Smooth muscle cell (in vitro differentiated cells): ENCODE measurements at regions not wholly inside any gene's neighbourhood (a gene's known extent, or its start where the extent isn't known, plus 50 kb on each side); places are given as distances from the start of the nearest gene placed in this dataset.

Source experiments
- DNase-seq: peaks from one replicate; lab custom pipeline; 2025; ENCODE audit not compliant: unreplicated experiment; lab: John Stamatoyannopoulos, UW
- H2AFZ ChIP-seq: fragments of 200-600 bp; sonication (generic); 2 replicates; pipeline ENCODE4 v1.6.0; 2016; ENCODE audit warnings: antibody characterized with exemption, low read depth, mild to moderate bottlenecking
- H3F3A ChIP-seq: fragments of 200-600 bp; sonication (generic); 2 replicates; pipeline ENCODE4 v1.6.0; 2017; ENCODE audit warnings: antibody characterized with exemption, low read depth
- H3K27ac ChIP-seq: fragments of 200-600 bp; sonication (generic); 2 replicates; pipeline ENCODE4 v1.5.1; 2016; ENCODE audit warnings: low read depth, mild to moderate bottlenecking
- H3K27me3 ChIP-seq: fragments of 200-600 bp; sonication (generic); 2 replicates; pipeline ENCODE4 v1.6.1; 2016; ENCODE audit warnings: low read depth, mild to moderate bottlenecking
- H3K36me3 ChIP-seq: fragments of 200-600 bp; sonication (generic); 2 replicates; pipeline ENCODE4 v1.5.1; 2016; ENCODE audit warnings: low read depth
- H3K4me1 ChIP-seq: fragments of 200-600 bp; sonication (generic); 2 replicates; pipeline ENCODE4 v1.5.1; 2016; ENCODE audit warnings: low read depth
- H3K4me2 ChIP-seq: fragments of 200-600 bp; sonication (generic); 2 replicates; pipeline ENCODE4 v1.6.0; 2016; ENCODE audit warnings: mild to moderate bottlenecking
- H3K4me3 ChIP-seq: fragments of 200-600 bp; sonication (generic); 2 replicates; pipeline ENCODE4 v1.5.1; 2016; ENCODE audit warnings: mild to moderate bottlenecking
- H3K79me2 ChIP-seq: fragments of 200-600 bp; sonication (generic); 2 replicates; pipeline ENCODE4 v1.6.0; 2016; ENCODE audit warnings: low read depth, mild to moderate bottlenecking
- H3K9ac ChIP-seq: fragments of 200-600 bp; sonication (generic); 2 replicates; pipeline ENCODE4 v1.6.0; 2016; ENCODE audit warnings: low read depth
- H3K9me3 ChIP-seq: fragments of 200-600 bp; sonication (generic); replicated peaks from 2 replicates; pipeline ENCODE4 v1.5.1; 2016; ENCODE audit warnings: low read depth
- H4K20me1 ChIP-seq: fragments of 200-600 bp; sonication (generic); 2 replicates; pipeline ENCODE4 v1.6.0; 2016; ENCODE audit warnings: low read depth
- CTCF ChIP-seq: fragments of 200-600 bp; sonication (generic); IDR thresholded peaks from 2 replicates; pipeline ENCODE4 v1.5.1; 2017; ENCODE audit warnings: borderline replicate concordance, mild to moderate bottlenecking, antibody characterized with exemption; ENCODE audit not compliant: insufficient read depth, poor library complexity, severe bottlenecking
- WGBS: methylation state at CpG from one replicate; pipeline ENCODE4 v1.1.7; 2016; ENCODE audit warnings: low lambda C conversion rate; 5-methylcytosine and 5-hydroxymethylcytosine counted together

- no peak for TF ChIP-seq CTCF
- 96% methylated on average over 1 of the region's 1 CpG for WGBS
- H3K27me3 ChIP-seq, result no peaks in the 10 kb centered on the region
- H3K4me1 ChIP-seq, result no peaks in the 10 kb centered on the region
- no peak for DNase-seq
- no peak overlapping the region for H3K4me3 ChIP-seq
- no peaks in the 10 kb centered on the region for H3K36me3 ChIP-seq
- H3K9ac ChIP-seq, result no peak overlapping the region
- H3K9me3 ChIP-seq, result no peaks in the 10 kb centered on the region
- H3F3A ChIP-seq, result no peaks in the 10 kb centered on the region
- H3K27ac ChIP-seq, result no peak overlapping the region
- no peak overlapping the region for H2AFZ ChIP-seq
- H3K79me2 ChIP-seq, result no peaks in the 10 kb centered on the region
- no peaks in the 10 kb centered on the region for H4K20me1 ChIP-seq
- no peak overlapping the region for H3K4me2 ChIP-seq
These were observed 1187.2 kb downstream of the XPNPEP1 start for GRCh38 chr10:108736111-108736510.

- H3K36me3 ChIP-seq, result no peaks in the 10 kb centered on the region
- 78% methylated on average over 5 of the region's 5 CpGs for WGBS
- H3K9me3 ChIP-seq, result no peaks in the 10 kb centered on the region
- H3K4me3 ChIP-seq, result no peak overlapping the region
- H3K27ac ChIP-seq, result no peak overlapping the region
- H3K79me2 ChIP-seq, result no peaks in the 10 kb centered on the region
- no peaks in the 10 kb centered on the region for H4K20me1 ChIP-seq
- H3K4me2 ChIP-seq, result no peak overlapping the region
- TF ChIP-seq CTCF, result no peak
- H3F3A ChIP-seq, result no peaks in the 10 kb centered on the region
- no peak overlapping the region for H2AFZ ChIP-seq
- DNase-seq, result no peak
- no peak overlapping the region for H3K9ac ChIP-seq
- no peaks in the 10 kb centered on the region for H3K27me3 ChIP-seq
- no peaks in the 10 kb centered on the region for H3K4me1 ChIP-seq
These were observed 1187.9 kb downstream of the XPNPEP1 start for GRCh38 chr10:108735380-108735779.

DNA sequence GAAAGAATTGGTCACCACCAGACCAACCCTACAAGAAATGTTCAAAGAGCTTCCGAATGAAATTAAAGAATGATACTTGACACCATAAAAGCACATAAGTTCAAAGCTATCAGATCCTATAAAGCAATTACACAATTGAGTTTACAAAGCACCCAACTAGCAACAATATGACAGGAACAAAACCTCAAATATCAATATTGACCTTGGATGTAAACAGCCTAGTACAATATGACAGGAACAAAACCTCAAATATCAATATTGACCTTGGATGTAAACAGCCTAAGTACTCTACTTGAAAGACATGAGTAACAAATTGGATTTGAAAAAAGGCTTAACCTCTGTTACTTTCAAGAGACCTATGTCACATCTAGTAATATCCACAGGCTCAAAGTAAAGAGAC lies 1201.4 kb downstream of the XPNPEP1 start:
- DNase-seq, result no peak
- Histone ChIP-seq H3K4me3 (no peak overlapping the region), H4K20me1 (no peaks in the 10 kb centered on the region), H3K4me2 (no peak overlapping the region), H2AFZ (no peak overlapping the region), H3K36me3 (no peaks in the 10 kb centered on the region), H3K79me2 (no peaks in the 10 kb centered on the region), H3K4me1 (no peaks in the 10 kb centered on the region), H3K27me3 (no peaks in the 10 kb centered on the region), H3F3A (no peaks in the 10 kb centered on the region), H3K9ac (no peak overlapping the region), H3K27ac (no peak overlapping the region), H3K9me3 (no peaks in the 10 kb centered on the region)
- no peak for TF ChIP-seq CTCF
- 95% methylated on average over 1 of the region's 1 CpG for WGBS

- no peak for TF ChIP-seq CTCF
- Histone ChIP-seq H3K9ac (no peak overlapping the region), H4K20me1 (no peaks in the 10 kb centered on the region), H3K4me3 (no peak overlapping the region), H3K4me1 (no peaks in the 10 kb centered on the region), H3K36me3 (no peaks in the 10 kb centered on the region), H2AFZ (no peak overlapping the region), H3K27me3 (no peaks in the 10 kb centered on the region), H3F3A (no peaks in the 10 kb centered on the region), H3K9me3 (no peaks in the 10 kb centered on the region), H3K27ac (no peak overlapping the region), H3K79me2 (no peaks in the 10 kb centered on the region), H3K4me2 (no peak overlapping the region)
- no peak for DNase-seq
These were observed 1207.0 kb downstream of the XPNPEP1 start for GRCh38 chr10:108716352-108716751.
